NCI-H2196 treated with DMSO at 0.1 percent for 48 hours (cell line): ENCODE measurements at regions not wholly inside any gene's neighbourhood (a gene's known extent, or its start where the extent isn't known, plus 50 kb on each side); places are given as distances from the start of the nearest gene placed in this dataset.

Experiments
- DNase-seq: peaks from one replicate; lab custom pipeline; 2025; ENCODE audit not compliant: unreplicated experiment; lab: John Stamatoyannopoulos, UW

- no peak for DNase-seq
Measured at GRCh38 chr10:3357737-3358136, 185.2 kb upstream of the PITRM1 start.

GRCh38 chr10:3355536-3355935 lies 183.0 kb upstream of the PITRM1 start:
- no peak for DNase-seq

- DNase-seq, result no peak
Measured at GRCh38 chr10:3354174-3354900, 181.8 kb upstream of the PITRM1 start.

GRCh38 chr10:3353235-3353634 lies 180.7 kb upstream of the PITRM1 start:
- no peak for DNase-seq

DNA sequence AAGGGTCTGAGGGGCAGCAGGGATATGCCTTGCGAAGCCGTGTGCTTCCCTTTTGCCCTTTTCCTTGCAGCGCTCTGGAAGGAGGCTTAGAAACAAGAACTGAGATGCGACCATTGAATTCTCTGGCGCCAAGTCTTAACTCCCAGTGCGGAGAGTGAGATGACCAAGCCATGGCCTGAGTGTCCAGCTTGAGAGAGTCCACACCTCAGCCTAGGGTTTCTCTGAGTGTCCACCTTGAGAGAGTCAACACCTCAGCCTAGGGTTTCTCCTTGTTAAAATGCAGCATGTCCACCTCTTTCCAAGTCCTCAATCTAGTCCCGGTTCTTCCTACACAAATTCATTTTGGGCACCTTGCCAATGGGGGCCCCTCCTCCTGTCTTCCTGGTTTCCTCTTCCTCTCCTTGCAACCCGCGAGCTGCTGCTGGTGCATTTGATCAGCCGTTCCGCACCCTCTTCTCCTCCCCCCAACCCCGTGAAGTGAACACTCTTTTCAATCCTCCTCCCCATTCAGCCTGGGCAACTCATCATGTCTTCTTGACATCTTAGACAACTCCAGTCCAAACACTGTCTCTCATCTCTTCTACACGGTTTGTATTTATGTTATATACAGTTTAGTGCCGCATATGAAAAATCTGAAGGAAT lies 178.2 kb upstream of the PITRM1 start:
- DNase-seq, result no peak

- no peak for DNase-seq
Measured at GRCh38 chr10:3350205-3350604, 177.6 kb upstream of the PITRM1 start.

- DNase-seq, result no peak
Measured at GRCh38 chr10:3348564-3348963, 176.0 kb upstream of the PITRM1 start.

- DNase-seq, result no peak
Measured at GRCh38 chr10:3347413-3348182, 175.0 kb upstream of the PITRM1 start.

DNA sequence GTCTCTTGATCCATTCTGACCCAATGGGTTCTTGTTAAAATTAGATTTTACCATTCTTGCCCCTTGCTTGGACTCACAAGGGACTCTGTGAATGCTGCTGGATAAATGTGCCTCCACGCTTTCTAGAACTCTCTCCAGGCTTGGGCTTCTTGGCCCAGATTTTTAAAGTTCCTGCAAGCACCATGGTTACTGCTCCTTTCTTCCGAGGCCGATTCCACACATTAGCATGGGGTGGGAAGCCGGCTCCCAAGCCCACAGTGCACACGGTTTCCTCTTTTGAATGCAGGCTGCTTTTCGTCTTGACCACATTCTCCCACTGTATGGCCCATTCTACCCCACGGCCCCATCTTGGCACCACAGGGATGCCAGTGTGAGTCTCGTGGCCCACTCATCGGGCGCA lies 174.3 kb upstream of the PITRM1 start:
- no peak for DNase-seq

DNA sequence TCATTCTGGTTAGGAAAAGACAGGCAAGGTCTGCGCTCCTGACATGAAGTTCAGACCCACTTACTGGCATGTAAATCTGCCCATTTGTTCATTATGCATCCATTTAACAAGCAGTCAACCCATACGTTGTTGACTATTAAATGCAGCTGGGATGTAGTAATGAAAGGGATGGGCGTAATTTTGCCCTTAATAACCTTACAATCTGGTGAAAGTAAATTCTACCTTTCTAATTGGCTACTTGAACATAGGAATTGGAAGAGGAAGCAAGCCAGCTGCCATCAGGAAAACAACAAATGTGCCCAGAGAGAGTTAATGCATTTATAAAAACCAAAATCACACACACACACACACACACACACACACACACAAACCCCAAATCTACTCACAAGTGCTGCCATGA lies 170.2 kb upstream of the PITRM1 start:
- DNase-seq, result no peak

GRCh38 chr10:3340127-3340730 lies 167.6 kb upstream of the PITRM1 start:
- no peak for DNase-seq

GRCh38 chr10:3339531-3339950 lies 167.0 kb upstream of the PITRM1 start:
- DNase-seq, result no peak

GRCh38 chr10:3339121-3339520 lies 166.5 kb upstream of the PITRM1 start:
- no peak for DNase-seq

DNA sequence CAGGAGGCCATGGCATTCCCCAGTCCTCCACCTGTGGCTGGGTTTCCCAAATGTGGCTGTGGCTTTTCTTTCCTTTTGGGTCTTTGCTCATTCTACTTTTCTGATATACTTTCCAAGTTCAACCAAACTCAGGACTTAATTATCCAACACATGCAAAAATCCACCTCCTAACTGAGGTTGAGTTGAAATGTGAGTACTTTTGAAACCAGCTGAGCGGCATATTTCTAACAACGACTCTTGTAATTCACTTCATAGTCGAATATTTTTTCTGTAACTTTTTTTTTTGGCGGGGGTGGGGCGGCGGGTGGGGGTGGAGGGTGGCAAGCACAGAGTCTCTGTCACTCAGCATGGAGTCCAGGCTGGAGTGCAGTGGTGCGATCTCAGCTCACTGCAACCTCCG lies 165.2 kb upstream of the PITRM1 start:
- DNase-seq, result no peak

GRCh38 chr10:3336673-3337293 lies 164.2 kb upstream of the PITRM1 start:
- no peak for DNase-seq

GRCh38 chr10:3333426-3333825 lies 160.8 kb upstream of the PITRM1 start:
- no peak for DNase-seq

DNA sequence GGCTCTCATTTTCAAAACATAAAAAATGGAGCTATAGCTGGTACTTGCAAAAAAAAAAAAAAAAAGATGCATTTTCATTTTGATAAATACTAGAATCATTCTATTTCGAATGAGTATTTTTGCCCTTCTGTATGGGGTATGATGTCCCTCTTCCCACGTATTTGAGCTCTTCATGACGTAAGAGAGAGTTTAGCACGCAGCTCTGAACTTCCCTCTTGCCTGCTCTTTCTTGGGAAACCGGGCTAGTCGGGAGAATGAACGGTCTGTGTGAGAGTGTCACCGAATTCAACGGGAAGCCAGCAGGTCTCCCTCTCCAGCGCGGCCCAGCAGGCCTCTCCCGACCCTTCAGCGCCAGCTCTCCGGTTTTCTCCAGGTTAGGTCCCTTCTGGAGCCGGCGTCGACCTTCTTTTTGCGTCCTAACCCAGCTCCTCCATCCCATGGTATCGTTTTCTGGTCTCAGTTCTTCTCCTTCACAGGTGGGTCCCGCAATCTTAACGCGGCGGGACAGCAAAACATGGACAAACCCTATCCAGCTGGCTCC lies 159.2 kb upstream of the PITRM1 start:
- DNase-seq, result no peak

- no peak for DNase-seq
Measured at GRCh38 chr10:3331187-3331586, 158.6 kb upstream of the PITRM1 start.

- DNase-seq, result no peak
Measured at GRCh38 chr10:3330663-3331062, 158.1 kb upstream of the PITRM1 start.

- no peak for DNase-seq
Measured at GRCh38 chr10:3325954-3326750, 153.6 kb upstream of the PITRM1 start.
